ENCODE measurements at regions not wholly inside any gene's neighbourhood (a gene's known extent, or its start where the extent isn't known, plus 50 kb on each side); places are given as distances from the start of the nearest gene placed in this dataset.

- no peak for TF ChIP-seq EZH2 (IDR thresholded peaks at IDR 0.05; ENCODE audit: insufficient read depth, poor library complexity, severe bottlenecking)
- TF ChIP-seq EZH2phosphoT487 (IDR thresholded peaks at IDR 0.05; ENCODE audit: insufficient read depth, low read depth) = no peak
These were observed 176.2 kb downstream of the PTEN start for GRCh38 chr10:88039496-88040200.
